A549 (cell line): ENCODE measurements at regions not wholly inside any gene's neighbourhood (a gene's known extent, or its start where the extent isn't known, plus 50 kb on each side); places are given as distances from the start of the nearest gene placed in this dataset.

ENCODE experiments used
- ATAC-seq, 2 experiments: fragments of 200-7000 bp in 1 of 2; fragments of >200 bp in 1 of 2; cut with Nextera tagmentation in 1 of 2; cut with Tn5 transposase in 1 of 2; 3 replicates each; pipeline versions ENCODE4 v1.8.0 to v1.9.1; 2018 to 2020; ENCODE audit warnings: mild to moderate bottlenecking in 1 of 2, moderate library complexity in 1 of 2
- CTCF ChIA-PET: fragments of 300-600 bp; sonication (Branson Sonifier 250); formaldehyde crosslinking; extraction: SDS; loops from one replicate; lab custom pipeline; 2021; ENCODE audit warnings: antibody characterized with exemption, inconsistent platforms; lab: Yijun Ruan, JAX
- POLR2A ChIA-PET: fragments of 350-600 bp; formaldehyde crosslinking; extraction: SDS; loops from one replicate; lab custom pipeline; 2021; ENCODE audit warnings: antibody characterized with exemption, inconsistent platforms; lab: Yijun Ruan, JAX
- DNase-seq, 2 experiments: peaks; one replicate each; pipeline versions ENCODE4 v3.0.0 to v3.0.0-alpha.2; 2011 to 2016; ENCODE audit warnings: low read depth in 1 of 2, low spot score in 1 of 2
- FAIRE-seq: peaks from 2 replicates; lab custom pipeline; 2011; peaks lifted over from hg19 to GRCh38; lab: Jason Lieb, UNC
- H3K27ac ChIP-seq, 2 experiments: fragments of >200 bp; sonication (Bioruptor Twin); formaldehyde crosslinking; 3 replicates each; pipeline ENCODE4 v1.5.1; 2016 to 2017
- H3K4me1 ChIP-seq: fragments of >200 bp; sonication (Bioruptor Twin); formaldehyde crosslinking; 3 replicates; pipeline ENCODE4 v1.6.1; 2016
- H3K4me2 ChIP-seq: fragments of >200 bp; sonication (Bioruptor Twin); formaldehyde crosslinking; 3 replicates; pipeline ENCODE4 v1.6.1; 2016
- H3K4me3 ChIP-seq: fragments of >200 bp; sonication (Bioruptor Twin); formaldehyde crosslinking; 3 replicates; pipeline ENCODE4 v1.5.1; 2016
- H3K9me3 ChIP-seq: fragments of >200 bp; sonication (Bioruptor Twin); formaldehyde crosslinking; 3 replicates; pipeline ENCODE4 v1.6.1; 2016
- CBX2 ChIP-seq: fragments of 200-600 bp; sonication (generic); IDR thresholded peaks from 2 replicates; pipeline ENCODE4 v1.6.1; 2016; ENCODE audit warnings: low read depth, mild to moderate bottlenecking, borderline replicate concordance
- CBX8 ChIP-seq: fragments of 200-600 bp; sonication (generic); IDR thresholded peaks from 2 replicates; pipeline ENCODE4 v1.6.1; 2016
- CEBPB ChIP-seq, 2 experiments: fragments of >200 bp in 1 of 2; sonication (Bioruptor Twin) in 1 of 2; formaldehyde crosslinking in 1 of 2; IDR thresholded peaks; 2 replicates each; pipeline ENCODE4 v1.6.1; 2012 to 2016
- CHD4 ChIP-seq: fragments of 200-600 bp; sonication (generic); IDR thresholded peaks from 2 replicates; pipeline ENCODE4 v1.6.1; 2016; ENCODE audit warnings: antibody characterized with exemption, mild to moderate bottlenecking, borderline replicate concordance
- EHF ChIP-seq: fragments of 250-450 bp; sonication (Bioruptor Pico); IDR thresholded peaks from 2 replicates; pipeline ENCODE4 v1.5.0; 2020; ENCODE audit warnings: mild to moderate bottlenecking
- EHMT2 ChIP-seq: fragments of 200-600 bp; sonication (generic); IDR thresholded peaks from 2 replicates; pipeline ENCODE4 v1.6.1; 2016; ENCODE audit warnings: antibody characterized with exemption, low read depth, mild to moderate bottlenecking, moderate library complexity
- ESRRA ChIP-seq: fragments of 150-350 bp; IDR thresholded peaks from 2 replicates; pipeline ENCODE4 v1.6.1; 2014; ENCODE audit warnings: mild to moderate bottlenecking, low read length, borderline replicate concordance
- FOSL2 ChIP-seq, 2 experiments: fragments of 450-650 bp in 1 of 2; fragments of >200 bp in 1 of 2; sonication (Bioruptor Twin) in 1 of 2; formaldehyde crosslinking; IDR thresholded peaks; 2 replicates each; pipeline versions ENCODE4 v1.5.0 to v1.6.1; 2016 to 2020; ENCODE audit warnings: mild to moderate bottlenecking in 1 of 2, moderate library complexity in 1 of 2
- HDAC2 ChIP-seq: fragments of 200-600 bp; sonication (generic); IDR thresholded peaks from 2 replicates; pipeline ENCODE4 v1.6.1; 2016
- HES2 ChIP-seq: fragments of >200 bp; sonication (Bioruptor Twin); formaldehyde crosslinking; IDR thresholded peaks from 2 replicates; pipeline ENCODE4 v1.6.1; 2016
- HOXB13 ChIP-seq: fragments of 250-450 bp; sonication (Bioruptor Pico); IDR thresholded peaks from 2 replicates; pipeline ENCODE4 v1.5.0; 2020; ENCODE audit warnings: low read depth, mild to moderate bottlenecking, moderate library complexity
- KDM5A ChIP-seq: fragments of 200-600 bp; sonication (generic); IDR thresholded peaks from 2 replicates; pipeline ENCODE4 v1.6.1; 2016; ENCODE audit warnings: antibody characterized with exemption, mild to moderate bottlenecking
- MAZ ChIP-seq: fragments of 150-350 bp; IDR thresholded peaks from 2 replicates; pipeline ENCODE4 v1.6.1; 2014; ENCODE audit warnings: antibody characterized with exemption, low read depth, low read length, borderline replicate concordance
- NFE2L2 ChIP-seq: fragments of 150-350 bp; conservative IDR thresholded peaks from 2 replicates; pipeline ENCODE4 v1.6.1; 2014; ENCODE audit warnings: low read length
- PBX3 ChIP-seq: IDR thresholded peaks from 2 replicates; pipeline ENCODE4 v1.6.1; 2012
- PHF8 ChIP-seq: fragments of 200-600 bp; sonication (generic); IDR thresholded peaks from 2 replicates; pipeline ENCODE4 v1.6.1; 2016; ENCODE audit warnings: low read depth, mild to moderate bottlenecking, antibody characterized with exemption, moderate library complexity, borderline replicate concordance
- POLR2AphosphoS2 ChIP-seq: conservative IDR thresholded peaks from 2 replicates; pipeline ENCODE4 v1.6.1; 2012; ENCODE audit warnings: low read length, improper control_type of control experiment, inconsistent platforms
- RAD21 ChIP-seq, 2 experiments: fragments of >200 bp in 1 of 2; sonication (Bioruptor Twin) in 1 of 2; formaldehyde crosslinking in 1 of 2; IDR thresholded peaks in 1 of 2; conservative IDR thresholded peaks in 1 of 2; 2 replicates in 1 of 2; 3 replicates in 1 of 2; pipeline ENCODE4 v1.6.1; 2012 to 2018; ENCODE audit warnings: inconsistent platforms in 1 of 2
- RFX5 ChIP-seq: fragments of 450-650 bp; IDR thresholded peaks from 2 replicates; pipeline ENCODE4 v1.7.1; 2014; ENCODE audit warnings: antibody characterized with exemption, mild to moderate bottlenecking, moderate library complexity
- USF2 ChIP-seq: fragments of 450-650 bp; IDR thresholded peaks from 2 replicates; pipeline ENCODE4 v1.6.1; 2014; ENCODE audit warnings: antibody characterized with exemption
- ZC3H11A ChIP-seq: fragments of 450-650 bp; IDR thresholded peaks from 2 replicates; pipeline ENCODE4 v1.6.1; 2014; ENCODE audit warnings: antibody characterized with exemption, mild to moderate bottlenecking
- ZNF302 ChIP-seq: fragments of 250-450 bp; sonication (Bioruptor Pico); IDR thresholded peaks from 2 replicates; pipeline ENCODE4 v1.9.0; 2021; ENCODE audit warnings: inconsistent platforms, mild to moderate bottlenecking, moderate library complexity
- WGBS: methylation state at CpG from one replicate; pipeline ENCODE4 v1.1.6; 2017; ENCODE audit errors: missing lambda C conversion rate; 5-methylcytosine and 5-hydroxymethylcytosine counted together
- TF ChIP-seq, protein P1 (sequence below): fragments of 150-350 bp; IDR thresholded peaks from 2 replicates; pipeline ENCODE4 v1.6.1; 2014; ENCODE audit warnings: low read depth, mild to moderate bottlenecking, low read length
- TF ChIP-seq, protein P2 (sequence below): IDR thresholded peaks from 2 replicates; pipeline ENCODE4 v1.6.1; 2012

GRCh38 chr11:90764691-90765090, 541.8 kb upstream of the CHORDC1 start:
- no peak for ATAC-seq
- TF ChIP-seq POLR2AphosphoS2 (no peak), NFE2L2 (no peak), USF2 (no peak), ZNF302 (CRISPR knock-in tag) (no peak)
- Histone ChIP-seq H3K4me2 (no peak overlapping the region), H3K27ac (no peak overlapping the region), H3K4me3 (no peak overlapping the region), H3K9me3 (no peaks in the 10 kb centered on the region), H3K4me1 (no peaks in the 10 kb centered on the region)
- no peak for FAIRE-seq
- 47% methylated on average over 4 of the region's 4 CpGs for WGBS
- ChIA-PET POLR2A (no interaction called here), CTCF (no interaction called here)
- no peak for DNase-seq

- CTCF ChIA-PET = no interaction called here
- no peak for TF ChIP-seq RFX5
- no peak overlapping the region for H3K4me2 ChIP-seq
Measured at GRCh38 chr11:90757849-90758494, 535.1 kb upstream of the CHORDC1 start.

DNA sequence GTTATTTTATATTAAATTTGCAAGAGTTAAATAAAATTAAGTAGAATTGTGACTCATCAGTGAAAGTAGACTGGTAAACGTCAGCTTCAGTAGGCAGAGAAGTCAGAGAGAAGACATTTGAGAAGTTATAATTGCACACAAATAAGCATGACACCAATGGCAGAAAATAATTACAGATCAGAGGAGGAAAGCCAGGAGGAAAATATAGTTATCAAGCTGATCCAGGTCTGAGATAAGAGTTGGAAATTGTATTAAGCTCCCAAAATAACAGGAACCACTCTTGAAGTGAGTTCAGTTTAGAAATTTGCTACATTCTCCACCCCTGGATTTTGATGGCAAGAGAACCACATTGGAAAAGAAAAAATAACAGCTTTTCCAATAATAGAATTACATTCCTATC, 533.8 kb upstream of the CHORDC1 start:
- ChIA-PET CTCF (no interaction called here), POLR2A (no interaction called here)
- Histone ChIP-seq H3K4me2 (no peak overlapping the region), H3K4me3 (no peak overlapping the region), H3K27ac (no peak overlapping the region), H3K9me3 (no peaks in the 10 kb centered on the region), H3K4me1 (no peaks in the 10 kb centered on the region)
- ATAC-seq (no peak), FAIRE-seq (no peak), DNase-seq (no peak)
- 44% methylated on average over 1 of the region's 1 CpG for WGBS
- TF ChIP-seq FOSL2 (IDR thresholded peaks at IDR 0.05) (no peak), FOSL2 (CRISPR knock-in tag; IDR thresholded peaks at IDR 0.05) (no peak), HOXB13 (CRISPR knock-in tag) (no peak), CEBPB (IDR thresholded peaks at IDR 0.05) (no peak), CHD4 (no peak), ZC3H11A (no peak), RAD21 (conservative IDR thresholded peaks at IDR 0.05 in 1 of 2, IDR thresholded peaks at IDR 0.05 in 1 of 2) (no peak), EHF (CRISPR knock-in tag) (no peak), CBX8 (no peak), CBX2 (no peak), HDAC2 (no peak), PHF8 (no peak), PBX3 (no peak), ESRRA (no peak), MAZ (no peak), KDM5A (no peak), HES2 (no peak), EHMT2 (no peak)
- TF ChIP-seq, protein P1, sequence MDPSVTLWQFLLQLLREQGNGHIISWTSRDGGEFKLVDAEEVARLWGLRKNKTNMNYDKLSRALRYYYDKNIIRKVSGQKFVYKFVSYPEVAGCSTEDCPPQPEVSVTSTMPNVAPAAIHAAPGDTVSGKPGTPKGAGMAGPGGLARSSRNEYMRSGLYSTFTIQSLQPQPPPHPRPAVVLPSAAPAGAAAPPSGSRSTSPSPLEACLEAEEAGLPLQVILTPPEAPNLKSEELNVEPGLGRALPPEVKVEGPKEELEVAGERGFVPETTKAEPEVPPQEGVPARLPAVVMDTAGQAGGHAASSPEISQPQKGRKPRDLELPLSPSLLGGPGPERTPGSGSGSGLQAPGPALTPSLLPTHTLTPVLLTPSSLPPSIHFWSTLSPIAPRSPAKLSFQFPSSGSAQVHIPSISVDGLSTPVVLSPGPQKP = no peak
- TF ChIP-seq, protein P2, sequence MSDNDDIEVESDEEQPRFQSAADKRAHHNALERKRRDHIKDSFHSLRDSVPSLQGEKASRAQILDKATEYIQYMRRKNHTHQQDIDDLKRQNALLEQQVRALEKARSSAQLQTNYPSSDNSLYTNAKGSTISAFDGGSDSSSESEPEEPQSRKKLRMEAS = no peak
- TF ChIP-seq, all 56 proteins: peak for 0

More at GRCh38 chr11:90757849-90758494, 535.1 kb upstream of the CHORDC1 start:
- no peaks in the 10 kb centered on the region for H3K4me1 ChIP-seq
- no peak overlapping the region for H3K27ac ChIP-seq
- H3K4me3 ChIP-seq = no peak overlapping the region
- 25% methylated on average over 4 of the region's 4 CpGs for WGBS
- H3K9me3 ChIP-seq = no peaks in the 10 kb centered on the region
- no peak for DNase-seq
- ATAC-seq = no peak
- no peak for FAIRE-seq
- POLR2A ChIA-PET = no interaction called here
